ENCODE measurements at regions not wholly inside any gene's neighbourhood (a gene's known extent, or its start where the extent isn't known, plus 50 kb on each side); places are given as distances from the start of the nearest gene placed in this dataset.
A peak's percentile ranks its signal among the peaks of the same experiment; 100 is the strongest.

DNA sequence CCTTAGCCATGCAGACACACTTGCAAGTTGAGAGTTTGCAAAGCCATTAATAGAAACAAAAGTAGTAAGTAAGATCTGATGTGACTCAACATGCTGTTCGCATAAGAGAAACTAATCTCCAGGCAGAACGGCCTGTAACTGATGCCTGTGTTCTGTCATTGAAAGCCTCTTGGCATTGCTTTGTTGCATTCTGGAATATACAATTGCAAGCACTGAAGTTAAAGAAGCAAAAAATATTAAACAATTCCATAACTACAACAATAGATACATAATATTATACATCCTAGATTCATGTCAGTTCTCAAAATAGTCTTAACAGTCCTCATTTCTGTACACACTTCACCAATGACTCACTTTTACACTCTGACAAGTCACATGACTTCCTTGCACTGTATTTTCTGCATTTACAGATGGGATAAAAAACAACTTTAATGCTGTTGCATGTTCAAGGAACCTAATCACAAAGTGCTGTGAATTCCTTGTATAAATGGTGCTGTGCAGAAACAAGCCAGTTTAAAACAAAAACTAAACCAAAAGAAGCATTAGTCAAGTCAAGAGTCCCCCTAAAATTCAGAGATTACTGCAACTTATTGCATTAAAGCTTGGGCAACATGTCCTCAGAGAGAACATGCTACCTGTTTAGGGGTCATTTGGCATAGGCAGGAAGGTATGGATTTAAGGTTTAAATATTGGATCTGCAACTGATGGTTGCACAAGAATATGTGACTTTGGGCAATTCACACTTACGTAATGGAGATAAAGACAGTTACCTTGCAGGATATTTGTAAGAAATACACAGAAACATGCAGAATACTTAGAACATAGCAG lies 79.5 kb upstream of the SERP2 start:
- peak overlapping the region in 6 of 10 donors; percentile 12 to 59 (median 36) for H3K27ac ChIP-seq
- ATAC-seq = peak in 4 of 8 donors; percentile 37 to 64 (median 56)

DNA sequence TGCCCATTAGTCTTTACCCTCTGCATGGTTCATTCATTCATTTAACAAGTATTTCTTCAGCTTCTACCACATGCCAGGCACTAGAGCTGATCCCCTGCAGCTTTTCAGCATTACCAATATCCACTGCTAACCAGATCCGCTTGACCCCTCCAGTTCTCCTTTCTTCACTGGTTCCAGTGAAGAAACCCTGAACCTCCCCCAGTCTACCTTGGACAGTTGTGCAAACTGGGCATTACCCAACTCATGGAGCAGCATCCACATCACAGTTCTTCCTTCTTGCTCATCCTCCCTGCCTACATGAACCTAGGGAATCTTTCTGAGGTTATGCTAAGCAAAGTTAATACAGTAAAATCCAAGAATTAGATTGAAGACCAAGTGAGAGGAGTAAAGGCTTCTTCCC lies 78.7 kb upstream of the SERP2 start:
- ATAC-seq = no peak
- peaks cover 0 to 38% (median 29%) of the 10 kb centered on the region in 9 donors for H3K4me1 ChIP-seq
- no peak for DNase-seq
- no peaks in the 10 kb centered on the region for H3K27me3 ChIP-seq
- TF ChIP-seq, protein P1, sequence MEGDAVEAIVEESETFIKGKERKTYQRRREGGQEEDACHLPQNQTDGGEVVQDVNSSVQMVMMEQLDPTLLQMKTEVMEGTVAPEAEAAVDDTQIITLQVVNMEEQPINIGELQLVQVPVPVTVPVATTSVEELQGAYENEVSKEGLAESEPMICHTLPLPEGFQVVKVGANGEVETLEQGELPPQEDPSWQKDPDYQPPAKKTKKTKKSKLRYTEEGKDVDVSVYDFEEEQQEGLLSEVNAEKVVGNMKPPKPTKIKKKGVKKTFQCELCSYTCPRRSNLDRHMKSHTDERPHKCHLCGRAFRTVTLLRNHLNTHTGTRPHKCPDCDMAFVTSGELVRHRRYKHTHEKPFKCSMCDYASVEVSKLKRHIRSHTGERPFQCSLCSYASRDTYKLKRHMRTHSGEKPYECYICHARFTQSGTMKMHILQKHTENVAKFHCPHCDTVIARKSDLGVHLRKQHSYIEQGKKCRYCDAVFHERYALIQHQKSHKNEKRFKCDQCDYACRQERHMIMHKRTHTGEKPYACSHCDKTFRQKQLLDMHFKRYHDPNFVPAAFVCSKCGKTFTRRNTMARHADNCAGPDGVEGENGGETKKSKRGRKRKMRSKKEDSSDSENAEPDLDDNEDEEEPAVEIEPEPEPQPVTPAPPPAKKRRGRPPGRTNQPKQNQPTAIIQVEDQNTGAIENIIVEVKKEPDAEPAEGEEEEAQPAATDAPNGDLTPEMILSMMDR (IDR thresholded peaks at IDR 0.05) = no peak
- no peak overlapping the region for H3K27ac ChIP-seq
- H3K9me3 ChIP-seq = no peaks in the 10 kb centered on the region
- intact Hi-C loops (cut with DNase I) = loop anchor here in 1 of 10 donors (10.0 kb wide), 1 partner anchor 240 kb away; no protein-coding TSS in a partner anchor
- no peaks in the 10 kb centered on the region for H3K36me3 ChIP-seq
- 92 to 97% methylated on average over 1 of the region's 1 CpG for WGBS, 2 donors
- no peak overlapping the region for H3K4me3 ChIP-seq

More for the DNA sequence above, 79.5 kb upstream of the SERP2 start:
- WGBS, 2 donors = 43 to 48% methylated on average over 3 of the region's 3 CpGs
- H3K4me1 ChIP-seq = peaks cover 0 to 38% (median 29%) of the 10 kb centered on the region in 9 donors
- no peak overlapping the region for H3K4me3 ChIP-seq
- intact Hi-C loops (cut with DNase I) = loop anchor here in 1 of 10 donors (10.0 kb wide), 1 partner anchor 239 kb away; no protein-coding TSS in a partner anchor
- TF ChIP-seq, protein P1 (IDR thresholded peaks at IDR 0.05) = no peak
- H3K9me3 ChIP-seq = no peaks in the 10 kb centered on the region
- DNase-seq = no peak
- H3K36me3 ChIP-seq = no peaks in the 10 kb centered on the region
- H3K27me3 ChIP-seq = no peaks in the 10 kb centered on the region

DNA sequence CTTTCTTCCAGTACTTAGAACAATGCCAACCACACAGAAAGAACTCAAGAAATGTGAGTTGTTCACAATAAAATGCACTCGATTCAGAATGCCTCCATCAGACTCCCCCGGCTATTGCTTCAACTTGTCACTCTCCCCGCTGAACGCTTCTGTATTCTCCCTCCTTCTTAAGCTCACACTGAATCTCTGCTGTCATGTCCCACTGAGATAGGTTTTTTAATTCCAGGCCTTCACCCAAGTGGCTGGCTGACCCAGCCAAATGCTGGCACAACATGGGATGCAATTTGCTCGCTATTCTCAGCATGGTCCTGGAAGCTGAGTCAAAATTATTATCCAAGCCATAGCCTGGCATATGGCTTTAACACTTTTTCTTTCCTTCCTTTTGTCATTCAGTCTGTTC lies 76.8 kb upstream of the SERP2 start:
- Histone ChIP-seq H3K36me3 (no peaks in the 10 kb centered on the region), H3K4me3 (no peak overlapping the region), H3K27ac (peak overlapping the region in 8 of 10 donors; percentile 2 to 73 (median 52)), H3K27me3 (no peaks in the 10 kb centered on the region), H3K9me3 (no peaks in the 10 kb centered on the region), H3K4me1 (peaks cover 6 to 55% (median 47%) of the 10 kb centered on the region in 9 donors)
- ATAC-seq (peak in 6 of 8 donors; percentile 19 to 57 (median 36)), DNase-seq (no peak)
- intact Hi-C loops (cut with DNase I) = loop anchor here in 1 of 10 donors (10.0 kb wide), 1 partner anchor 242 kb away; no protein-coding TSS in a partner anchor
- WGBS, 2 donors = 52 to 63% methylated on average over 5 of the region's 5 CpGs
- TF ChIP-seq, protein P1 (IDR thresholded peaks at IDR 0.05) = no peak

DNA sequence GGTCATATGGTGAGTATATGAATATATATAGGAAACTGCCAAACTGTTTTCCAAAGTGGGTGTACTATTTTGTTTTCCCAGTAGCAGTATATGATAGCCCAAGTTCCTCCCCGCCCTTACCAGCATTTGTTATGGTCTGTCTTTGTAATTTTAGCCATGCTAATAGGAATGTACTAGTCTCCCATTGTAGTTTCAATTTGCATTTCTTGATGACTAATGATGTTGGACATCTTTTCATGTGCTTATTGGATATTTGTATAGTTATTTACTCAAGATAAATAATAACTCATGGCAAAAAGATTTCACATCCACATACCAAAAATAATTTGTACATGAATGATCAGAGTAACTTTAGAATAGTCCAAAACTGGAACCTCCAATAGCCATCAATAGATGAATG lies 75.3 kb upstream of the SERP2 start:
- peaks cover 6 to 61% (median 48%) of the 10 kb centered on the region in 9 donors for H3K4me1 ChIP-seq
- intact Hi-C loops (cut with DNase I) = loop anchor here in 1 of 10 donors (10.0 kb wide), 1 partner anchor 244 kb away; no protein-coding TSS in a partner anchor
- no peak for DNase-seq
- H3K9me3 ChIP-seq = no peaks in the 10 kb centered on the region
- WGBS, 2 donors = 98% methylated on average over 1 of the region's 1 CpG
- no peak for ATAC-seq
- TF ChIP-seq, protein P1 (IDR thresholded peaks at IDR 0.05) = no peak
- no peak overlapping the region for H3K4me3 ChIP-seq
- H3K36me3 ChIP-seq = no peaks in the 10 kb centered on the region
- H3K27me3 ChIP-seq = no peaks in the 10 kb centered on the region
- peak overlapping the region in 1 of 10 donors; percentile 73 for H3K27ac ChIP-seq
